Kasumi-1 (cell line): ENCODE measurements at regions not wholly inside any gene's neighbourhood (a gene's known extent, or its start where the extent isn't known, plus 50 kb on each side); places are given as distances from the start of the nearest gene placed in this dataset.

Experiments used
- DNase-seq, 2 experiments: peaks; one replicate each; lab custom pipeline; 2025; lab: John Stamatoyannopoulos, UW

GRCh38 chr20:6956056-6956455 lies 188.6 kb downstream of the BMP2 start:
- DNase-seq: no peak

GRCh38 chr20:6956574-6956973 lies 189.1 kb downstream of the BMP2 start:
- no peak for DNase-seq

GRCh38 chr20:6959900-6960312 lies 192.4 kb downstream of the BMP2 start:
- no peak for DNase-seq

- no peak for DNase-seq
These were observed 199.2 kb downstream of the BMP2 start for GRCh38 chr20:6966721-6967120.

- DNase-seq: no peak
These were observed 207.4 kb downstream of the BMP2 start for GRCh38 chr20:6974838-6975237.

- no peak for DNase-seq
These were observed 207.8 kb downstream of the BMP2 start for GRCh38 chr20:6975311-6975710.

- DNase-seq: peak in 1 of 2 experiments; percentile 21
These were observed 208.8 kb downstream of the BMP2 start for GRCh38 chr20:6976106-6976900.

- DNase-seq: no peak
These were observed 212.1 kb downstream of the BMP2 start for GRCh38 chr20:6979621-6980020.

GRCh38 chr20:6993011-6993410 lies 225.5 kb downstream of the BMP2 start:
- no peak for DNase-seq

GRCh38 chr20:6993511-6993910 lies 226.0 kb downstream of the BMP2 start:
- no peak for DNase-seq

GRCh38 chr20:6994452-6994851 lies 227.0 kb downstream of the BMP2 start:
- no peak for DNase-seq

- no peak for DNase-seq
These were observed 231.4 kb downstream of the BMP2 start for GRCh38 chr20:6998909-6999308.

GRCh38 chr20:6999381-6999780 lies 231.9 kb downstream of the BMP2 start:
- DNase-seq: no peak

- DNase-seq: peak in 1 of 2 experiments; percentile 5
These were observed 236.1 kb downstream of the BMP2 start for GRCh38 chr20:7003598-7003997.

GRCh38 chr20:7004801-7005200 lies 237.3 kb downstream of the BMP2 start:
- no peak for DNase-seq

GRCh38 chr20:7010527-7010926 lies 243.0 kb downstream of the BMP2 start:
- DNase-seq: no peak

GRCh38 chr20:7015257-7015656 lies 247.8 kb downstream of the BMP2 start:
- no peak for DNase-seq

- DNase-seq: no peak
These were observed 255.1 kb downstream of the BMP2 start for GRCh38 chr20:7022597-7022996.

- no peak for DNase-seq
These were observed 258.1 kb downstream of the BMP2 start for GRCh38 chr20:7025635-7026034.

GRCh38 chr20:7029019-7029418 lies 261.5 kb downstream of the BMP2 start:
- DNase-seq: no peak

GRCh38 chr20:7031222-7031621 lies 263.7 kb downstream of the BMP2 start:
- no peak for DNase-seq

GRCh38 chr20:7038029-7038428 lies 270.5 kb downstream of the BMP2 start:
- DNase-seq: no peak

- no peak for DNase-seq
These were observed 290.1 kb downstream of the BMP2 start for GRCh38 chr20:7057611-7058010.

GRCh38 chr20:7078804-7079203 lies 311.3 kb downstream of the BMP2 start:
- DNase-seq: no peak
